ENCODE measurements at regions not wholly inside any gene's neighbourhood (a gene's known extent, or its start where the extent isn't known, plus 50 kb on each side); places are given as distances from the start of the nearest gene placed in this dataset.

- H3K27me3 ChIP-seq (replicated peaks; ENCODE audit: insufficient read depth): no peaks in the 10 kb centered on the region
These were observed 64.7 kb upstream of the NPHP3 start for GRCh38 chr3:132786890-132787289.

GRCh38 chr3:132785292-132785691 is 63.1 kb upstream of the NPHP3 start:
- TF ChIP-seq POLR2AphosphoS5 (IDR thresholded peaks at IDR 0.05) (no peak), POLR2A (IDR thresholded peaks at IDR 0.05) (no peak)
- TF ChIP-seq, protein P1, sequence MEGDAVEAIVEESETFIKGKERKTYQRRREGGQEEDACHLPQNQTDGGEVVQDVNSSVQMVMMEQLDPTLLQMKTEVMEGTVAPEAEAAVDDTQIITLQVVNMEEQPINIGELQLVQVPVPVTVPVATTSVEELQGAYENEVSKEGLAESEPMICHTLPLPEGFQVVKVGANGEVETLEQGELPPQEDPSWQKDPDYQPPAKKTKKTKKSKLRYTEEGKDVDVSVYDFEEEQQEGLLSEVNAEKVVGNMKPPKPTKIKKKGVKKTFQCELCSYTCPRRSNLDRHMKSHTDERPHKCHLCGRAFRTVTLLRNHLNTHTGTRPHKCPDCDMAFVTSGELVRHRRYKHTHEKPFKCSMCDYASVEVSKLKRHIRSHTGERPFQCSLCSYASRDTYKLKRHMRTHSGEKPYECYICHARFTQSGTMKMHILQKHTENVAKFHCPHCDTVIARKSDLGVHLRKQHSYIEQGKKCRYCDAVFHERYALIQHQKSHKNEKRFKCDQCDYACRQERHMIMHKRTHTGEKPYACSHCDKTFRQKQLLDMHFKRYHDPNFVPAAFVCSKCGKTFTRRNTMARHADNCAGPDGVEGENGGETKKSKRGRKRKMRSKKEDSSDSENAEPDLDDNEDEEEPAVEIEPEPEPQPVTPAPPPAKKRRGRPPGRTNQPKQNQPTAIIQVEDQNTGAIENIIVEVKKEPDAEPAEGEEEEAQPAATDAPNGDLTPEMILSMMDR (IDR thresholded peaks at IDR 0.05): no peak
- no peaks in the 10 kb centered on the region for H3K36me3 ChIP-seq
- H3K9me3 ChIP-seq: no peaks in the 10 kb centered on the region
- H3K4me3 ChIP-seq: no peak overlapping the region
- no peak for DNase-seq (ENCODE audit: low spot score)
- no peaks in the 10 kb centered on the region for H3K4me1 ChIP-seq (replicated peaks)
- H3K27ac ChIP-seq: no peak overlapping the region
- H3K27me3 ChIP-seq (replicated peaks; ENCODE audit: insufficient read depth): no peaks in the 10 kb centered on the region
- 26% methylated on average over 3 of the region's 3 CpGs for WGBS
- intact Hi-C loops (cut with DNase I): no loop called here

More at GRCh38 chr3:132786890-132787289, 64.7 kb upstream of the NPHP3 start:
- Histone ChIP-seq H3K9me3 (no peaks in the 10 kb centered on the region), H3K36me3 (no peaks in the 10 kb centered on the region), H3K4me1 (replicated peaks) (no peaks in the 10 kb centered on the region), H3K4me3 (no peak overlapping the region), H3K27ac (no peak overlapping the region)
- TF ChIP-seq, protein P1 (IDR thresholded peaks at IDR 0.05): no peak
- TF ChIP-seq POLR2AphosphoS5 (IDR thresholded peaks at IDR 0.05) (no peak), POLR2A (IDR thresholded peaks at IDR 0.05) (no peak)
- no peak for DNase-seq (ENCODE audit: low spot score)
- intact Hi-C loops (cut with DNase I): no loop called here
- 74% methylated on average over 3 of the region's 3 CpGs for WGBS

DNA sequence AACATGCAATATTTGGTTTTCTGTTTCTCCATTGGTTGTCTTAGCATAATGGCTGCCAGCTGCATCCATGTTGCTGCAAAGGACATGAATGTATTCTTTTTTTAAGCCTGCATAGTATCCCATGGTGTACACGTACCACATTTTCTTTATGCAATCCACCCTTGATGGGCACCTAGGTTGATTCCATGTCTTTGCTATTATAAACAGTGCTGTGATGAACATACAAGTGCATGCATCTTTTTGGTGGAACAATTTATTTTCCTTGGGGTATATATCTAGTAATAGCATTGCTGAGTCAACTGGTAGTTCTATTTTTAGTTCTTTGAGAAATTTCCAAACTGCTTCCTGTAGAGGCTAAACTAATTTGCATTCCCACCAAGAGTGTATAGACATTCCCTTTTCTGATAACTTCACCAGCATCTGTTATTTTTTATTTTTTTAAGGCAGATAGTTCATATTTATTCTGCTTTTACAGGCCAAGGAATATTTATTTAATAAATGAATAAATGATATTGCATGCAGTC is 62.4 kb upstream of the NPHP3 start:
- intact Hi-C loops (cut with DNase I): no loop called here
- Histone ChIP-seq H3K4me1 (replicated peaks) (no peaks in the 10 kb centered on the region), H3K36me3 (no peaks in the 10 kb centered on the region), H3K27me3 (replicated peaks; ENCODE audit: insufficient read depth) (no peaks in the 10 kb centered on the region), H3K27ac (no peak overlapping the region), H3K9me3 (no peaks in the 10 kb centered on the region), H3K4me3 (no peak overlapping the region)
- no peak for TF ChIP-seq POLR2A (IDR thresholded peaks at IDR 0.05)
- TF ChIP-seq POLR2AphosphoS5 (IDR thresholded peaks at IDR 0.05): no peak
- TF ChIP-seq, protein P1 (IDR thresholded peaks at IDR 0.05): no peak
- no peak for DNase-seq (ENCODE audit: low spot score)
- WGBS: 84% methylated on average over 1 of the region's 1 CpG

GRCh38 chr3:132783152-132783551 is 60.9 kb upstream of the NPHP3 start:
- no peaks in the 10 kb centered on the region for H3K9me3 ChIP-seq
- H3K27me3 ChIP-seq (replicated peaks; ENCODE audit: insufficient read depth): no peaks in the 10 kb centered on the region
- H3K36me3 ChIP-seq: no peaks in the 10 kb centered on the region
- intact Hi-C loops (cut with DNase I): no loop called here
- TF ChIP-seq, protein P1 (IDR thresholded peaks at IDR 0.05): no peak
- H3K4me3 ChIP-seq: no peak overlapping the region
- DNase-seq (ENCODE audit: low spot score): no peak
- H3K4me1 ChIP-seq (replicated peaks): no peaks in the 10 kb centered on the region
- H3K27ac ChIP-seq: no peak overlapping the region

DNA sequence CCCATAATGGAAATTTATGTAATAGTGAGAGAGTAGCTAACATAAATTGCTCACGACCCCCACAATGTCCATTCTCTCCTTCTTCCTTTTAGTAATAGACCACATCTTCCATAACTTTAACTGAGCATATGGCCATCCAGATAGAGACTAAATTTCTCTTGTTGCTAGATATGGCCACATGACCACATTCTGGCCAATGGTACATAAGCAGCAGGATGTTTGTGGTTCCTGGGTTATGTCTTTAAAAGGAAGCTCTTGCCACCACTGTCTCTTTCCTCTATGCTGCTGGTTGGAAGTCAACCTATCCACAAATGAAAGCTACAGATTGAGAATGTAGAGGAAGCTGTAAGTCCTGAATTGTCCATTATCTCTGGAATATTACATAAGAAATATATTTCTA is 59.7 kb upstream of the NPHP3 start:
- intact Hi-C loops (cut with DNase I): no loop called here
- 88% methylated on average over 1 of the region's 1 CpG for WGBS
- DNase-seq (ENCODE audit: low spot score): no peak
- no peaks in the 10 kb centered on the region for H3K27me3 ChIP-seq (replicated peaks; ENCODE audit: insufficient read depth)
- no peak overlapping the region for H3K27ac ChIP-seq
- H3K4me3 ChIP-seq: no peak overlapping the region
- no peaks in the 10 kb centered on the region for H3K36me3 ChIP-seq
- no peaks in the 10 kb centered on the region for H3K9me3 ChIP-seq
- TF ChIP-seq POLR2AphosphoS5 (IDR thresholded peaks at IDR 0.05): no peak
- TF ChIP-seq POLR2A (IDR thresholded peaks at IDR 0.05): no peak
- TF ChIP-seq, protein P1 (IDR thresholded peaks at IDR 0.05): no peak
- no peaks in the 10 kb centered on the region for H3K4me1 ChIP-seq (replicated peaks)

All from prostate gland (tissue), 2 donors.